ENCODE measurements at regions not wholly inside any gene's neighbourhood (a gene's known extent, or its start where the extent isn't known, plus 50 kb on each side); places are given as distances from the start of the nearest gene placed in this dataset.

DNA sequence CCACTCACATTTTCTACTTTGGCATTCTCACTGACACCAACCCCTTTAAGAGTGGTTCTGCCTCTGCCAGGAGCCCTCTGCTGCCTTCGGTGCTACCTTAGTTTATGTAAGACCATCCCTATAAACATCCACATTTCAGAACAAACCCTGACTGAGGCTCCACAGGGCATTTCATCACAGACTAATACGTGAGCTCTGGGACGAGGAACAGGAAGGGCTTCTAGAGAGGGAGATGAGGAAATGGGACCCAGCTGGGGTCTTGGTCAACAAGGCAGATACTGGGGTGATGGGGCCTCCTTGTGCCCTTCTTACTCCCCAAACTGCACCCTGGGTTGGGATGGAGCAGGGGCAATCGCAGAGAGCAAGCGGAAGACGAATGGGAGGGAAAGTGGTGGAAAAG is 86.5 kb upstream of the FYN start:
- no peak for DNase-seq

DNA sequence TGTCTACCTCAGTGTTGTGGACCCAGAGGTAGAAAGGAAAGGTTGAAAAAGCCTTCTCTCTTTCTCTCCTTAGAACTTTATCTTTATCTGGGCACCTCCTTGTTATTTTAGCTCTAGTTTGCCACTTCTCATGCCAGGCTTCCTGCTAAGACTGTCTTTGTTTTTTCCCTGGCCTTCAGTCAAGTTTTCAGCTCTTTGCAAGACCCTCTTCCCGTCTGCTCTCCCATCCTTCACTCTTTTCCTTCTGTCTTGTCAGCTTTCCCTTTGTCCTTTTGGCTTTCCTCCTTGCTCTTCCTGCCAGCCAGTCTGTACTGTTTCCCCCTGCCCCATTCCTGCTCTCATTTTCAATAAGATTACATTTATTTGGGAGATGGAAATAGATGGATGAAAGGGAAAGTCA is 86.8 kb upstream of the CCN6 start:
- DNase-seq, result no peak

DNA sequence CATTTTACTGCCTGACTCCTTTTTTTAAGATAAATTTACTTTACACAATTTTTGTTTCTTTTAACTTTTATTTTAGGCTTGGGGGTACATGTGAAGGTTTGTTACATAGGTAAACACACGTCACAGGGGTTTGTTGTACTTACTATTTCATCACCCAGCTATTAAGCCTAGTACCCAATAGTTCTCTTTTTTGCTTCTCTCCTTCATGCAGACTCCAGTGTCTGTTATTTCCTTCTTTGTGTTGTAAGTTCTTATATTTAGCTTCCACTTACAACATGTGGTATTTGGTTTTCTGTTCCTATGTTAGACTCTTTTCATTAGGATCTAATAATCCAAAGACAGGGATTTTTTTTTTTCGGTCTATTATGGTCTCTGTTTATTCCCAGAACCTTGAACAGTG is 83.5 kb upstream of the CCN6 start:
- DNase-seq, result no peak

DNA sequence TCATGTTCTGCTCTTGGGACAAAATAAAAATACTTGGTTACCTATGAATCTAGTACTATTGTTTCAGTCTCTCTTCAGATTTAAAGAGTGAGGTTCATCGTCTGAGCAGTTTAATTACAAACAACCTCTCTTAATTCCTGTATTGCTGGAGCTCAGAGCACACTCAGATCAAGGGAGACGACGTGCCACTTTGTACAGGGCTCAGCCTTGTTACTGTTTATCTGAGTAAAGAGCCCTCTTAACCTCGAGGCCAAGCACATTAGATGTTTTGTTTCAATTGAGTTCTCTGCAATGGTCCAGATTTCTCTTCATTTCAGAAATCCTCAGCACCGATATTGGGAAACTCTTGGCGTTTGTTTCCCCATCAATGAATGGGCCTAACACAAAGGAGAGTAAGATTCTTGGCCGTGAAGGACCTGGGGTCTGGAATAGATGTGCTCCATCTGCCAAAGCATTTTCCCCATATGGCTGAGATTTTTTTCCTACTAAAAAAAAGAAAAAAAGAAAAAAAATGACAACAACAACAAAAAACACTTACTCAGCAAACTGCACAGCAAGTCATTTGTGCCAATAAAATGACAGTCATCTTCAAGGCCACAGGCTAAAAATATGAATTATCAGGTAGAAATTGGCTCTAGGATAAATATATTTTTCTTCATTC is 82.6 kb upstream of the CCN6 start:
- DNase-seq, result no peak

DNA sequence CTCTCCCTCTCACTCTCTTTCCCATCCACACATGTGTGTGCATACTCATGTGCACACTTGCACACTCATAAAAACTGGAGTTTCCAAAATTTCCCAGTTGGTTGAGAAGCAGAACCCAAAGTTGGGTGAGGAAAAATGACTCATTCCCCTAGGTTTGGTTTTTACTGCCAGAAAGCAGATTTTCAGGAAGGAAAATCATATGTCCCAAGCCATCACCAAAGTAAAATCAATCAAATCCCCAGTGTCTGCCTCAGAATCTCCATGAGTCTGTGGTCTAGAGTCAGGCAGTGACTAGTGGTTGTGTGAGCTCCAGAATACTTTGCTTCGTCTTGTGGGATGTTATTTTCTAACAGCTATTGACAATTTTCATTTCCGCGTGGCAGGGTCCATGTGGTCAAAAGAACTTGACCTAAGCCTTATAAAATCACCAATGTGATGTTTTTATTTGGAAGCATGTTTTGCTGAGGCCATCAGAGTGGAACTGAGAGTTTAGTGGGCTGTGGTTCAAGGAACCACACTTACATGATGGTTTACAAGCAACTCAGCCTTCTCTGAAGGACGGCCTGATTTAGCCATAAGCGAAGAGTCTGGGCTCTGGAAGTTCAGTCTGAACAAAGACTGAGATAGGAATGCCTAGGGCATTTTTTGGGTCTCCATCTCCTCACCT is 81.9 kb upstream of the CCN6 start:
- DNase-seq, result peak in 1 of 5 experiments; percentile 24

DNA sequence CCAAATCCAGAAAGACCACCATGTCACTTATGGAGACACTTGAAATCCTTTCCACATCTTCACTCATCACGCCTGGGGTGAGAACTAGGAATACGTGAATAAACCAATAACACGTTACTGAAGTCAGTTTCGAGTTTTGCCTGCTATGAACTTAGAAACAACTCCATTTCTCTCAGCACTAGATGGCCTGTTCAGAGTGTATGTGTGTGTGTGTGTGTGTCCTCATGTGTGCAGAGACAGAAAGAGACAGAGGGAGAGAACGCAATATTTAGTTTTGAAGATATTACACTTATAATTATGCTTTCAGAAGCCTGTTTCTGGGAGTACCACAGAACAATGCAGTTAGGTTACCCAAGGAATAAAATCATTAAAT is 81.2 kb upstream of the CCN6 start:
- peak in 1 of 5 experiments; percentile 66 for DNase-seq

DNA sequence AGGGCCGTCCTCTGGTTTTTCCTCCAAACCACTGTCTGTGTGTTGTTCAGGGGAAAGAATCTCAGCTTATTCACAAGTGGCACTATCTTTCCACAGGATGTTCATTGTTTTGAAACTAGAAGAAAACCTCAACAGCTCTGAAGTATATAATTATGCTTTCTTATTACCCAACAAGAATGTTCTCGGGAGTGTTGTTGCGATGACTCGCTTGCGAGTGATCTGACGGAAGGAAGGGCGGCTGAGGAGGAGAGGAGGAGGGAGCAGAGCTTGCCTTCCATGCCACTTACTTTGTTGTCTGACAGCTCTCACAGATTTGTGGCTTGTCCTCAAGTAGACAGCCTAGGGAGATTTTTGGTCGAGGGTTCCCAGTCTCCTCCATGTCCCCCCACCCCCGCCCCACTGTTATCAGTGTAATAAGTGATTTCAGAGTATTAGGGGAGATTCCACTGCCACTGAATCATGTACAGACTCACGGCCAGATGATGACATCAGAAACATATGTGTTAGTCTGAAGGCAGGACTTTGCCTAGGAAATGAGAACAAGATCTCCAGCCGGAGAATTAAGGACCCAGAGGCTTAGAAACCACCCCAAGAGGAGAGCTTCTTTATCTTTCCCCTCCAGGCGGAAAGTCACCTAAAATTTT is 80.7 kb upstream of the CCN6 start:
- DNase-seq, result peak in 4 of 5 experiments; percentile 39 to 76 (median 56)

DNA sequence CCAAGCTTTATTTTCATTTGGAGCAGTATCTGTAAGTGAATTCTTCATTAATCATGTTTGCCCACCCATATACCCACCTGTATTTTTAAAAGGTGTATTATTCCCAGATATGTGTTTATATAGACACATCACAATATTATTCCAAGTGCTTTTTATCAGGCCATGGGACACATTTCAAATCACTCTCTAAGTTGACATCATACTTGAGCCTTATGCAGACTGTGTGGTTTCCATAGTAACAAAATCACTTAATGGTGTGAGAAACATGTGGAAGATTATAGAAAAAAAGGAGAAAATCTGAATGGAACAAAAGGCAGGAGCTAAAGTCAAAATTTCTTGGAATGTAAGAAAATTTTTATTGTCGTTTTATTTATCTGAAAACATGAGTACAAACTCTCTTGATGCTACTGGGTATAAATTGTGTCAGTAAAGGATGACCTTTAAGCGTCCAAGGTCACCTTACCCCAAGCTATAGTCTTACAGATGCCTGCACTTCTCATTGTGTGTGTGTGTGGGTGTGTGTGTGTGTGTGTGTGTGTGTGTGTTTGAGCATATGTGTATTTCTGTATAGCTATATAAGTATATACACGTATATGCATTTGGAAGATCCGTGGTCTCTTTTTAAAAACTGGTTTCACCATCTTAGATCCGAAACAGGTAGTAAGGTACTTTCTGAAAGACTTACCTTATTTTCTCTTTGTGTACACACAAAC is 79.8 kb upstream of the CCN6 start:
- no peak for DNase-seq

DNA sequence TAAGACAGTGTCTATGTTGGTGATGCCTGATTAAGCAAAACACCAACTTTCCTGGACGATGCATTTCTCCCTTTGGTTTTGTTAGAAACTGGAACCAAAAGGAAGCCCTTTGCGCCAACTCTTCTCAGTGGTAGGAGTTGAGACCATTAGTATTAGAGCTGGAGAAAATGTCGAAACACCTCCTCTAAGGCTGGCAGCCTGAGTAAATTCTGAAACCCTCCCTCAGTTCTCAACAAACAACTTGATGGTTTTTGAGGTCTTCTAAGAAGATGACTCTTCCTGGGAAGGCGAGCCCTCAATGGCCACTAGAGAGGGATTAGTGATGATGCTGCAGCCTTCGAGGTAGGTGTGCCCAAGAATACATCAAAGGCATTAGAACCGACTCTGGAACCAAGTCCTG is 78.4 kb upstream of the CCN6 start:
- DNase-seq, result no peak

DNA sequence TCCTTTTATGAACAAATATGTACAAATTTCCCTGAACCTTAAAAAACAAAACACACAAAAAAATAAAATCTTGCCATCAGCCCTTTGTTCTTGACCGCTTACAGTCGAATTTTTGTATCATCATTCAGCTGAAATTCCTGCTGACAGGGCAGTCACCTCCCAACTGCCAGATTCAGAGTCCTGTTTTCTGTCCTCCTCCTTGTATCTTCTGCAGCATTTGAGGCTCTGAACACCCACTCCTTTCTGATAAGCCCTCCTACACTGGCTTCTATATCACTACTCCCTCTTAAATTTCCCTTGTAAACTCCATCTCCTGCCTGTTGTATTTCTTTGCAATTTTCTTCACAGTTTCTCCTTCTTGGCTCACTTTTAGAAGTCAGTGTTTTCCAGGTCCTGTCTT is 77.8 kb upstream of the CCN6 start:
- no peak for DNase-seq

DNA sequence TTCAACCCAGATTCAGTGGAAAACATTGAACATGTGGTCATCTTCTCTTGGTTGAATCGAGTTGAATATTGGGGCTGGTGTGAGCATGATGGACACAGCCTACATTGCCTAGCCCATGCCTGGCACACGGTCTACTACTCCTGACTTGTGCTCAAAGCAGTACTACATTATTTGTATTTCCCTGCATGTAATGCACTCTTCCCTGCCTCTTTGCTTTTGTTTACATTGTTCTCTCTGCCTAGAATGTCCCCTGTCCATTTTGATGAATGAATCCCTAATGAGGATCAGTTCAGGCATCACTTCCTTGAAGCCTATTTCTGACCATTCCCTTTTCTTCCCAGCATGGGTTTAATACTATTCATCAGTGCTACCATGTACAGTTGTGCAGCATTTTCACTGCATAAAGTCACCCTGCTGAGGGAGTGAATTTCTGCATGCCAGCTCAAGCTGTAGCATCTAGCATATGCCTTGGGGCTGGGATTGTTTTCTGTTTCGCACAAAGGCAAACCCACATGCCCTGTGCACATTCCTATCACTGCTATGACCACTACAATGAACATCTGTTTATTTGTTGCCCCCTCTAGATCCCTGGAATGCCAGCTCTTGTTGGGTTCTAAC is 75.3 kb upstream of the CCN6 start:
- DNase-seq, result no peak

DNA sequence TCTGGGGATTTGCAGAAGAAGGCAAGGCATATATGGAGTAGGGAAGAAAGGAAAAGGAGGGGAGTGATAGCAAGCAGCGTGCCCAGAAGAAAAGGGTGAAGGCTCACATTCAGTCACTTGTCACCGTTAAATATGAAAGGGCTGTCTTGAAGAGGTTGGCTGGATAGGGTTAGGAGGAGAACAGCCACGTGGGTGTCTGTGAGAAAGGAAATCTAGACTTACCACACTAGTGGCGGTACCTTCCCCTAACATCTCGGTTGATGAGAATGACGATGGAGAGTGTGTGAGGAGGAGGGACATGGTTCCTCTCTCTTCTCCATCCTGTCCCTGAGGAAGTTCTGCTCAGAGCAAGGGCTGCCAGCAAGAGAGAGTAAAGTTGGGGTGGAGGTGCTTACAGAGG is 74.3 kb upstream of the CCN6 start:
- DNase-seq, result no peak

DNA sequence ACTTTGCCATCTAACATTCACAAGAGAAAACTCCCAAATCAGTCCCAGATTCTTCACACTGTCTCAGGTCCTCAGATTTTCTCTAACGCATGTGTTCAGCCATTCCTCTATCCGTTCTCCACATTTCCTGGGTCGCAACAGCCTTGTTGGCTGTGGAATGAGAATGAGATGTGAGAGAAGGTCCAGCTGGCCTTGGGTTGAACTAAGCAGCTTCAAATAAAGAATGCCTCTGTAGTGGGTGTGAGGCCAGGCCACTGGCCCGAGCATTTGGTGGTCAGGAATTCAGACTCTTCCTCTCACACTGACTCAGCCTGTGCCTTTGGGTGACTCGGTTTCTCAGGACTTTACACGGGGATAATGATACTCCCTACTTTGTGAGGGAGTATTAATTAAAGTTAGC is 73.8 kb upstream of the CCN6 start:
- no peak for DNase-seq

DNA sequence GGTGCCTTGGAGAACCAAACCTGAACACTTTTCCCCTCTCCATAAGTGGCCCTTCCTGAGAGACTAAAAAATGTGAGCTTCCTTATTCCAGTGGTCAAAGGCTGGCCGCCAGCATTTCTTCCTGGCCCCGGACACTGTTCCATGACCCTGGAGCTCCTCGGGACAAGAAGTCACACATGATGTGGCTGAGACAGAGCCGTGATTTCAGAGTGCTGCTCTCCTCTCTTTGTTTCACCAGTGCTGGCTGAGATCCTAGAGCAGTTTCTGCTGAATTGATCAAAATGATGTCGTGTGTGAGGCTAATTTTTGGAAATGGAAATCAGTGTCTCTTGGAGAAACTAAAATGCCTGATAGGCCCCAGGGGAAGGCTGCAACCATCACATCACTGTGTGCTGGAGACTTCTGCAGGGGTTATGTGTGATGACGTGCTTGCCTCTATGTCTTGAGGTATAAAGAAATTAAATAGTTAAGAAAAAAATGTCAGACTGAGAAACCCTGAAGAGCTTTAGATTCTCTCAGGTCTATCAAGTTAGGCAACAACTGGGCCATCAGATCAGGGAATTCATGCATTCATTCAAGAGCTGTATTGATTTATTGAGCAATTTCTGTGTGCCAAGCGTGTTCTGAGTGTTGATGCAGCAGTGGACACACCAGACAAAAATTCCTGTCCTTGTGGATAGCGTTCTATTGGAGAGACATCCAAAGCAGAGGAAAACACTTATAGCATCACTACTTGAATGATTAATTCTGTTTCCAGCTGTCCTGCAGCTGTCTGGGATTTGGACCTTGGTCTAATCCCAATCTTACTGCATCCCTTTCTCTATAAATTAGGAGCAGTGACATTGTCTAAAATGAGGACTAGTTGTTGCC is 72.7 kb upstream of the CCN6 start:
- no peak for DNase-seq

DNA sequence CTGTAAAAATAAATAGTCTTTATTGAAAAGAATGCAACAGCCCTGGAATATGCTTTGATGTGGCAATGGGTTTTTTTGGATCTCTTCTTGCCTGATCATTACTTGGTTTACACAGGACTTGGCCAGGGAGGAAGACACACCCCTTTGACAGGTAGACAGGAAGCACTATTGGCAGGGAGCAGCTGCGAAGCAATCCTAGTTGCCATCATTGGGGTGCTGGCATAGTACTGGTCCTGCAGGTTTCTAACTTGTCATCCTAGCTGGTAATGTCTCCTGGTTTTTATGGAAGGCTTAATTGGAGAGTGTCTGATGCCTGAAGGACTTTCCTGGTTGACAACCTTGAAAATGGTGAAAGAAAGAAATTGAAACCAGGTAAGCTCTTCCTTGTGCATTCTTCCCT is 71.2 kb upstream of the CCN6 start:
- no peak for DNase-seq

DNA sequence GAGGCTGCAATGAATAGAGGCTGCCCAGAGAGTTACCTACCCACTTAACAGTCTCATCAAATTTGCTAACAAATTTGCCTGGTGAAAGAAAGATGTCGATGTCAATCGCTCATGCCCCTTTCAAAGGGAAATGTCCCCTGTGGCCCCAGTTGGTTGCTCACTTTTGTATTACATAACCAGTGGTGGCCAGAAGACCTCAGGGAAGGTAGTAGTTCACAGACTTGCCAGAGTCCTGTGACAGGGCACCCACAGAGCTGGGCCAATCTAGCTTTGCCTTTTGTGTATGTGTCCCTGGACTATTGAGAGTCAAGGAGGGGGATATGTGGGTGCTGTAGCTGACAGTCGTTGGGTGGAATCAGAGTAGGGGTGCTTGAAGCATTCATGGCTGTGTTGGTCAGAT is 70.7 kb upstream of the CCN6 start:
- DNase-seq, result no peak

DNA sequence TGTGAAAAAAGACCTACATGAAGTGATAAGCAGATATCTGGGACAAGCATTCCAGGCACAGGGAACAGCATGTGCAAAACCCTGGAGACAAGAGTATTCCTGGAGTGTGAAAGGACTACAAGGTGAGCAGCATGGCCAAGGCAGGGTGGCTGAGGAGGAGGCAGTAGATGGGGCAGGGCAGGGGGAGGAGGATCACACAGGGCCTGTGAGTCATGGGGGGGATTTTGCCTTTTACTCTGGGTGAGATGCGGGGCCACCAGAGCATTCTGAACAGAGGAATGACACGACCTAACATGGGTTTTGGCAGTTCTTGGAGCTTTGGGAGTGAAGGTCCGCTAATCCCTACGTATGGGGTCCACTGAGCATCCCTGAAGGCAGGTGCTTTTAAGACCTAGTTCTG is 69.8 kb upstream of the CCN6 start:
- no peak for DNase-seq

DNA sequence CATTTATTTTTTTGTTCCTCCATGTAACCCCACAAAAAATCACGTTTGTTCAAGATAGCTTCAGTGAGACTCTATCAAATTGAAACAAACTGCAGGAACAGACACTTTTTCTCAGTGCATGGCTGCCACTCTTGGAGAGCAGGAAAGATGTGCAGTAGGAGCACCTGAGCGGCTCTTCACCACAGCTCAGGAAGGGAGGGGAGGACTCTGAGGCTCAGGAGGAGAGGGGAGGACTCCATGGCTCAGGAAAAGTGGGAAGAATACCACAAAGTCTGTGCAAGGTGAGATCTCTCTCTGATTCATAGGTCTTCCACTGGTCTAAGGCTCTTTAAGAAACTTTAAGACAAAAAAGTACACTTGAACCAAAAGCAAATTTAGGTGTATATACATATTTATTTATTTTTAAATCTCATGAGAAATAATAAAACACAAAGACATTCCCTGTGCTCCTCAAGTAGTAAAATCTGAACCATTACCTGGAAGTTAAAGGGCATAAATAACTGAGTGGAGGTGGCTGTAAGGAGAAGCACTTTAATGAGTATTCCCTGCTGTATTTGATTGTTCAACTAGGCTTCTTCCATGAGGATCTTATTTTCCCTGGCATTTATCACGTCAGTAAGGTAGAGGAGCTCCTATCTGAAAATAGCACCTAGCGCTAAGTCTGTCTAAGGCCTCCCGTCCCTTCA is 69.2 kb upstream of the CCN6 start:
- no peak for DNase-seq

DNA sequence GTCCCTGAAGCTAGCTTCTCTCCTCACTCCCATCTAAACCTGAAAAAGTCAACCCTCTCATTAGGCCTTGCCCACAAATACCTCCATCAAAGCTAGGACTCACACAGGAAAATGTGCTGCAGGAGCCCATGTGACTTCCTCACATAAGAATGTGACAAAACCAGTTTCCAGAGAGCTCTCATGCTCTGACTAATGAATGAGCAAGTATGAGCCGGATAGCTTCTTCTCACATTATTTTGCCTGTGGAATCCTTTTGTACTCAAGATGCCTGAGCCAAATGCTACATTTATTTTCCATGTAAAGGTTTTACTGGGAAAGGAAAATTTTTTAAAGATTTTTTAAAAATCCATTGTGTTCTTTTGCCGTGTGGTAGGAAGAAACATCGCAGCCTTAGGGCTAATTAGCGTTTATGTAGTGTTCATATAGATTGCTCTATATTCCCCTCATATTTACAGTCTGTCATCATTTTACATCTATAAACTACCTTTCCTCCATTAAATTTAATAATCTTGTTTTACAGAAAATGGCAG is 68.6 kb upstream of the CCN6 start:
- DNase-seq, result peak in 2 of 5 experiments; percentile 36 to 42

DNA sequence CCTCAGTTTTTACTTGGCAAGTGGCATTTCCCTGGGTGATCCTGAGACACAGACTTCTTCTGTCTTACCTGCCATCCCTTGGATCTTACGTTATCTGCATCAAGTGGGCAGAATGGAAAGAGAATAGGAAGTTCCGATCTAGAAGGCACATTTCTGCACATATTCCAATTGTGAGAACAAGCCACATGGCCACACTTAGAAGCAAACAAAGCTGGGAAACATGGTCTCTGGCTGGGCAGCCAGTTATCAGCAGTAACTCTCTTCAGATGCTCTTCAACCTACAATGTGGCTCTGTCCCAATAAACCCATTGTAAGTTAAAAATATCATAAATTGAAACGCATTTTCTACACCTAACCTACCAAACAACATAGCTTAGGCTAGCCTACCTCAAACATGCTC is 67.3 kb upstream of the CCN6 start:
- no peak for DNase-seq

DNA sequence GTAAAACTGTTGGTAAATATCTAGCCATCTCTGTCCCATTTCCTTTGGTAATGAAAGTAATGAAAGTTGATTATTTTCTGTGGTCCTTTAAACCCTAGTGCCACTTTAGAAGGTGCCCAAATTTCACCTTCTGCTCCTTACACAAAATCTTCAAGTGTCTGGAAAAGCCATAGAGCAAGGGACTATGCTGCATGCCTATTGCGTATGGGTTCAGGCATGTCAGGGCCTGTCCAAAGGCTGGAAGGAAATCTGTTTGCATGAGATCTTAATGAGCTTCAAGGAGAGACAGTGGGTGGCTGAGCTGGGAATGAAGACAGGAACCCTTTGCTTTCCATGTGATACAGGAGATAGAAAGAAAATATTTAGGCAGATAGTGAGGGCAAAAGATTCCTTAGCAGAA is 66.6 kb upstream of the CCN6 start:
- no peak for DNase-seq
